ENCODE measurements at regions not wholly inside any gene's neighbourhood (a gene's known extent, or its start where the extent isn't known, plus 50 kb on each side); places are given as distances from the start of the nearest gene placed in this dataset.

DNA sequence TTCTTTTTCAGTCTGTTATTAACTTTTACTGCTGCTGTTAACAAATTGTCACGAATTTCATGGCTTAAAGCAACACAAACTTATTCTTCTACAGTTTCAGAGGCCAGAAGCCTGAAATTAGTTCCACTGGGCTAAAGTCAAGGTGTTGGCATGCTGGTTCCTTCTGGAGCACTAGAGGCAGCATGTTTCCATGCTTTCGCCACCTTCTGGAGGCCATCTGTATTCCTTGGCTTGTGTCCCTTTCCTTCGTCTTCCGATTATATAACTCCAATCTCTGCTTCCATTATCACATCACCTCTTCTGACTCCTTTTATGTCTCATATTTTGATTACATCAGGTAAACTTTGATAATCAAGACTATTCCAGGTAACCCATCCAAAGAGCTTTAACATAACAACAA lies 1742.1 kb downstream of the BRINP3 start:
- TF ChIP-seq ZNF114 (CRISPR knock-in tag; IDR thresholded peaks at IDR 0.05) (no peak), CTCF (conservative IDR thresholded peaks at IDR 0.05; ENCODE audit: low read depth in 2 of 2) (peak; percentile 28 to 60; a peak in 3 of 4 replicates), JUNB (IDR thresholded peaks at IDR 0.05; ENCODE audit: unreplicated experiment) (no peak), CREB1 (CRISPR knock-in tag; IDR thresholded peaks at IDR 0.05; ENCODE audit: low read depth) (no peak), POLR2AphosphoS5 (IDR thresholded peaks at IDR 0.05; ENCODE audit: low read depth) (no peak), EZH2 (IDR thresholded peaks at IDR 0.05; ENCODE audit: low read depth, unreplicated experiment) (no peak), REST (IDR thresholded peaks at IDR 0.05; ENCODE audit: unreplicated experiment) (no peak), EZH2phosphoT487 (IDR thresholded peaks at IDR 0.05; ENCODE audit: unreplicated experiment) (no peak), ZNF462 (CRISPR knock-in tag; IDR thresholded peaks at IDR 0.05) (no peak), STAT1 (IDR thresholded peaks at IDR 0.05; ENCODE audit: unreplicated experiment) (no peak), ZNF331 (CRISPR knock-in tag; IDR thresholded peaks at IDR 0.05; ENCODE audit: low read depth) (no peak)
- TF ChIP-seq, protein P1, sequence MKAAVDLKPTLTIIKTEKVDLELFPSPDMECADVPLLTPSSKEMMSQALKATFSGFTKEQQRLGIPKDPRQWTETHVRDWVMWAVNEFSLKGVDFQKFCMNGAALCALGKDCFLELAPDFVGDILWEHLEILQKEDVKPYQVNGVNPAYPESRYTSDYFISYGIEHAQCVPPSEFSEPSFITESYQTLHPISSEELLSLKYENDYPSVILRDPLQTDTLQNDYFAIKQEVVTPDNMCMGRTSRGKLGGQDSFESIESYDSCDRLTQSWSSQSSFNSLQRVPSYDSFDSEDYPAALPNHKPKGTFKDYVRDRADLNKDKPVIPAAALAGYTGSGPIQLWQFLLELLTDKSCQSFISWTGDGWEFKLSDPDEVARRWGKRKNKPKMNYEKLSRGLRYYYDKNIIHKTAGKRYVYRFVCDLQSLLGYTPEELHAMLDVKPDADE (IDR thresholded peaks at IDR 0.05) = no peak

Data from GM23338 (cell line).